Iris pigment epithelial cell (primary cell): ENCODE measurements at regions not wholly inside any gene's neighbourhood (a gene's known extent, or its start where the extent isn't known, plus 50 kb on each side); places are given as distances from the start of the nearest gene placed in this dataset.
"Not testable (repeated sequence)": the region's sequence is repeated elsewhere in the genome, so short reads cannot be mapped to it uniquely, and the experiment has no call there.

Source experiments
- DNase-seq: peaks from one replicate; pipeline ENCODE4 v3.0.0-alpha.2; 2011; ENCODE audit warnings: low read depth

DNA sequence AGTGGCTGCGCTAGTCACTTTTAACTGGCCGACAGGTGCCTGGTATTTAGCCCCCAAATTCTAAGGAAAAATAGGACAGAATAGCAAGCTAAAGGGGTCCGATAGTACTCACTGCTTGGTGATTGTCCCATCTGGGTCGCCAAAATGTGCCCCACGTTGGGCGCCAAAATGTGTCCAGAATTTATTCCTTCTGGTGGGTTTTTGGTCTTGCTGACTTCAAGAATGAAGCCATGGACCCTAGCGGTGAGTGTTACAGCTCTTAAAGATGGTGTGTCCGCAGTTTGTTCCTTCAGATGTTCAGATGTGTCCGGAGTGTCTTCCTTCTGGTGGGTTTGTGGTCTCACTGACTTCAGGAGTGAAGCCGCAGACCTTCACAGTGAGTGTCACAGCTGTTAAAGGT is 144.8 kb upstream of the XIRP2 start:
- not testable (repeated sequence) for DNase-seq

DNA sequence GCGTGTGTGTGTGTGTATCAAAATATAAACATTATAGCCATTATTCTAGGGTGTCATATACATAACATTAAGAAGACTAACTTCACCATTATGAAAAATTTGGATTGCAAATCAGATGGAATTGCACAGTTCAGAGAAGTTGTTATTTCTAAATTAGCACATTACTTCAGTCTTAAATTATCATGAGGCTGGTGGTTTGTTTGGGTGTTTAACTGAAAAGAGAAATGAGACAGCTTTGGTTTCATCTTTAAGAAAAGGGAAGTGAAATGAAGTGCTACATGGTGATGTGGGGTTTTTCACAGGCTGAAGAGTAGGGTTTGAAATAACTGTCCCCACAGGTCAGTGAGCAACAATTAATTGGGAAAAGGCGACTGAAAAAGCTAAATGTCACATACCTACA is 161.2 kb upstream of the XIRP2 start:
- DNase-seq = no peak

DNA sequence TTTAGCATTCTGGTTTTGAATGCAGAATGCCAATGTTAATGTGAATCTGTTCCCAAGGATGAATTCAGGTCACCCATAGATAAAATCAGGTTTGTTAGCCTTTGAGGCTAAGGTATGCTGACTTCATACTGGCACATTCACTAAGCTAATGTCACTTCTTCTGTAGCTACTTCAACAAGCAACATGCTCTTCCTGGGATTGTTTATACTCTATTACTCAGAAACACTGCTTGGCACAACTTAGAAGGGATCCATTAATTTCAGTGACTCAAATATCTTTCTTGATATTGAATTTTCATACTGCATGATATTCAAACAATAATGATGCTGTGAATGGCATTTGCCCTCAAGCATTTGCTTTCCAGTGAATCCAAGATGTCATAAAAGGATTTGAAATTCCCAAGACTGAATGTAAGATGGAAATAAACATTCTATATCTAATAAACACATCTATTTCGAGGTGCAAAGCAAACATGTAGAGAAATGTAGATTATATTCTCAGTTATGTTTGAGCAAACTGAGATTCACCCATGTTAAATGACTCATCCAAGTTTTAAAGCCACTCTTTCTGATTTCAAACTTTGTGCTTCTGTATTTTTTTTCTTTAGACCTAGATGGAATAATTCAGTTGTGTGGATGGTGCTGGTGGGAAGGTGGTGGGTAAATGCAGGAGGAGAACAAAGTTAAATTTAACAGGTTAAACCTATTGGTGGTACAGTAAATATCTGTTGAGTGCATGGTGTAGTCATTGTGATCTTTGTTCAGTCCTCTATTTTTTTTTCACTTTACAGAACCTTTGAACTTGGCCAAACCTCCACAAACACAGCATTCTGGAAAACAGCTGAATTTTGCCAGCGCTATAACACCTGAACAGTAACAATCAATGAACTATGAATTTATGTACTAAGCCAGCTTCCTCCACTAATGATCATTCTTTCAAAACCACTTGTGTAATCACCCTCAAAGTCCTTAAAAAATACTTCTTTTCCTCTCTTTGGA is 162.1 kb upstream of the XIRP2 start:
- DNase-seq = no peak

DNA sequence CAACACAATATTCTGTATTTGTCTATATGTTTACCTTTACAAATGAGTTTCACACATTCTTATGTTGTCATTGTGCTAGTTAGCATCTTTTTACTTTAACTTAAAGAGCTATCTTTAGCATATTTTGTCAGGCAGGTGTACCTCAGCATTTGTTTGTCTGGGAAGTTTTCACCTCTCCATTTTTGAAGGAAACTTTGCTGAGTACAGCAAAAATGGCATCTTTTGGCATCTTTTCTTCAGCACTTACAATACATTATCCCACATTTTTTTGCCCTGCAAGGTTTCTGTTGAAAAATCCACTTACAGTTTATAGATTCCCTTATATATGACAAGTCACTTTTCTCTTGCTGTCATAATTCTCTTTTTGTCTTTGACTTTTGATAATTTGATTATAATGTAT is 171.3 kb upstream of the XIRP2 start:
- no peak for DNase-seq

DNA sequence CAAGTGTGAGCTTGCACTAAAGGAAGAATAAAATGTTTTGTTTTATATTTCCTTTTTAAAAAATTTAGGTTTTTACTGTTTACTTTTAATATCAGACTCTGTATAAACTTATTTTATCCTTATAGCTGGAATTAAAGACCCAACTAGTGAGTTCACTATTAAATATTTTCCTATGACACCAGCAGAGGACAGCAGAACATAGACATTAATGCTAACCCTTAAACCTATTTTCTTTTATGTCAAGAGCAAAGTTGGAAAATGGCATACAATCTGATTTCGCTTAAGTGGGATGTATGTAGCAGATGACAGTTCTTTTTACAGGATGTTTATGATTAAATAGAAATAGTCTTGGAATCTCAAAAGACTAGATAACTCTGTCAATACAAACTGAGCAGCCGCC is 188.2 kb upstream of the XIRP2 start:
- DNase-seq = peak; percentile 6

DNA sequence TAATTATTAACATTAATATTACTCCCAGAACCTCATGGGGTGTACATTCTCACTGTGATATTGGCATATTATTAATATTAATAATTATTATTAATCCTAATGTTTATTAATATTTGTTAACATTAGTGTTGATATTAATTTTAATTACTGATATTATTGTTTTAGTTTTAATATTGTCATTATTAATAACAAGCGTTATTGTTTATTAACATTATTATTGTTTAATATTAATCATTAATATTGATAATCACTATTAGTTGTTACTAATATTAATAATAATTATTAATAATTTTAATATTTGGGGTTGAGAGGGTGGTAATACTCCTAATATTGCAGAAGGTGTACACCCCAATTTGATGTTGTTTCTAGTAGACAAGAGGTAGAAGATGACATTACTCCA is 193.1 kb upstream of the XIRP2 start:
- no peak for DNase-seq

DNA sequence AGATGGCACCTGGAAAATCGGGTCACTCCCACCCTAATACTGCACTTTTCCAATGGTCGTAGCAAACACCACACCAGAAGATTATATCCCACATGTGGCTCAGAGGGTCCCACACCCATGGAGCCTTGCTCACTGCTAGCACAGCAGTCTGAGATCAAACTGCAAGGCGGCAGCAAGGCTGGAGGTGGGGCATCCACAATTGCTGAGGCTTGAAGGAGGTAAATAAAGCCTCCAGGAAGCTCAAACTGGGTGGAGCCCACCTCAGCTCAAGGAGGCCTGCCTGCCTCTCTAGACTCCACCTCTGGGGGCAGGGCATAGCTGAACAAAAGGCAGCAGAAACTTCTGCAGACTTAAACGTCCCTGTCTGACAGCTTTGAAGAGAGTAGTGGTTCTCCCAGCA is 192.0 kb upstream of the SCN7A start:
- DNase-seq = not testable (repeated sequence)

DNA sequence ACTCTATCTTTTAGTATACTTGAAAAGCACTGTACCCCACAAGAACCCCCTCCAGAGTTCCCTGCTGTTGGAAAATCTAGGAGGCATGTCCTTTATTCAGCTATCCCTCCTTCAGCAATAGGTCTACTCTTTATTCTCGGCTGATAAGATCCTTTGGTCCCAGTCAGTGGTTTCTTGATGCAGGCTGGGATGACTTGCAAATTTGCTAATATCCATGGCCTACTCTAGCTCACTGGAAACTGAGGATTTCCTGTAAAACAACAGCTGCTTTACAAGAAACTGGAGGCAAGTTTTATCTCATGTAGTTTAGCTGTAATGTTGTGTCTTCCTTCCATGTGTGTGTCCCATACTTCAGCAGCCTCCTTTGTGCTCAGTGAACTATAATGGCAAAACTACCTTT is 183.9 kb upstream of the SCN7A start:
- no peak for DNase-seq

DNA sequence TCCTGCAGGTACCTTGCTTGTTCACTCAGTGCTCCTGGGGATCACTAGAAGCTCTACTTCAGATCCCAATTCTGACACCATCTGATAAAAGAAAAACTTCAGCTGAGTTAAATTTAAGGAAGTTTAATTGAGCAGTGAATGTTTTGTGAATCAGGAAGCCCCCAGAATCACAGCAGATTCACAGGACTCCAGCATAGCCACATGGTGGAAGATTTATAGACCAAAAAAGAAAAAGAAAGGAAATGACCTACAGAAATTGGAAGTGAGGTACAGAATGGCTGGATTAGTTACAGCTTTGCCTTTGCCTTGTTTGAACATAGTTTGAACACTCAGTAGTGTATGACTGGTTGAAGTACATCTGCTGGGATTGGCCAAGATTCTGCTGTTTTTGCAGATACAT is 182.7 kb upstream of the SCN7A start:
- no peak for DNase-seq

DNA sequence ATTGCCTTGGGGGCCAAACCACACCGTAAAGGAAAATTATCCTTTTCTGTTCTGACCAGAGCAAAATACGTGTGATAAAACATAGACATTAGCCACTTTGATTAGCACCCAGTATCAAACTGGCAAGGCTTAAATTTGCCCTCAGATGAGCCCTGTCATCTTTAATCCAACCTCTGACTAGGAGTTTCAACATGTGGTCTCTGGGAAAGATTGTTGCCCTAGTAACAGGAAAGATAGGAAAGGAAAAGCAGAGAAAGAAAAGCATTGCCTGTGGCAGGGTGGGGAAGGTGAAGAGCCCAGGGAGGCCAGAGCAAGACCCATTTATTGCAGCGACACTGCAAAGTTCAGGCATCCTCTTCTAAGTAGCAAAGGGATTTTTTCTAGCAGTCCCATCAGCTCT is 181.5 kb upstream of the SCN7A start:
- DNase-seq = no peak

DNA sequence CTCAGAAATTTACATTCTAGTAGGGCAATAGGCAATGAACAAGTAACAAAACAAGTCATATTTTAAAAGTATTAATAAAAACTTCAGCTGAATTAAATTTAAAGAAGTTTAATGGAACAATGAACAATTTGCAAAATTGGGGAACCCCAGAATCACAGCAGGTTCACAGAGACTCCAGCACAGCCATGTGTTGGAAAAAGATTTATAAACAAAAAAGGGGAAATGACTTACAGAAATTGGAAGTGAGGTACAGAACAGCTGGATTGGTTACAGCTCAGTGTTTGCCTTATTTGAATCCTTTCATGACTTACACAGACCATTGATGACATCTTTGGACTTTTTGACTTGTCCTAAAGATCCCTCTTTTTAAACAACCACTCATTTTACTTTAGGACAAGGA is 179.9 kb upstream of the SCN7A start:
- no peak for DNase-seq

DNA sequence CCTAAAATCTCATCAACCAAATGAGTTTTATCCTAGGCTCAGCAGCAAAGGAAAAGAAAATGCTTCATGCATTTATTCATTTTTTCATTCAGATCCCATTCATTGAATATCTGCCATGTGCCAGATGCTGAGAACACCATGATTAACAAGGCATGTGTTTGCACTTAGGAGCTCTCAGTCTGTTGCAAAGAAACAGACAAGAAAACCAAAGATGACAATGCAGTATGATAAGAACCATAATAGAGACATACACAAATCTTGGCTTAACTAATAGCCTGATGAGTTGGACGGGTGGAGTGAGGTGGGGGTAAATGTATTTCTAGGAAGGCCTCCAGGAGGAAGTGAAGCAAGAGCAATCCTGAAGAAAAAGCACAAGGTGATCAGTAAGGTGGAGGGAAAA is 177.8 kb upstream of the SCN7A start:
- DNase-seq = peak; percentile 2

DNA sequence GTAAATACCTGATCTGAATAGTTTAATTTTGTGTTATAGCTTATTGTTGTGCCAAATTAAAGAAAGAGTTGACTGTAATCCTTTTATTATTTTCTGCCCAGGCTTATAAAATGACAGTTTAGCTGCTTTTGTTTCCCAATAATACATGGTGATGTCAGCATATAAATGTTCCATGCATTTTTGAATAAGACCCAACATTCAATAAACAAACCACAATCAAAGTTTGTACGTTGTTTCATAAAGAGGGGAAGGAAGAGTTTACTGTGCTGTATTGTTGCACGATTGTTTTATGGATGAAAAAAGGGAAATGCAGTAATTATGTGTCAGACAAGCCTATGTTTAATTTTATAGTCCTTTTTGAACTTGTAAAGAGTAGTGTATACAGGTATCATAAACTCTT is 177.2 kb upstream of the SCN7A start:
- peak; percentile 41 for DNase-seq

DNA sequence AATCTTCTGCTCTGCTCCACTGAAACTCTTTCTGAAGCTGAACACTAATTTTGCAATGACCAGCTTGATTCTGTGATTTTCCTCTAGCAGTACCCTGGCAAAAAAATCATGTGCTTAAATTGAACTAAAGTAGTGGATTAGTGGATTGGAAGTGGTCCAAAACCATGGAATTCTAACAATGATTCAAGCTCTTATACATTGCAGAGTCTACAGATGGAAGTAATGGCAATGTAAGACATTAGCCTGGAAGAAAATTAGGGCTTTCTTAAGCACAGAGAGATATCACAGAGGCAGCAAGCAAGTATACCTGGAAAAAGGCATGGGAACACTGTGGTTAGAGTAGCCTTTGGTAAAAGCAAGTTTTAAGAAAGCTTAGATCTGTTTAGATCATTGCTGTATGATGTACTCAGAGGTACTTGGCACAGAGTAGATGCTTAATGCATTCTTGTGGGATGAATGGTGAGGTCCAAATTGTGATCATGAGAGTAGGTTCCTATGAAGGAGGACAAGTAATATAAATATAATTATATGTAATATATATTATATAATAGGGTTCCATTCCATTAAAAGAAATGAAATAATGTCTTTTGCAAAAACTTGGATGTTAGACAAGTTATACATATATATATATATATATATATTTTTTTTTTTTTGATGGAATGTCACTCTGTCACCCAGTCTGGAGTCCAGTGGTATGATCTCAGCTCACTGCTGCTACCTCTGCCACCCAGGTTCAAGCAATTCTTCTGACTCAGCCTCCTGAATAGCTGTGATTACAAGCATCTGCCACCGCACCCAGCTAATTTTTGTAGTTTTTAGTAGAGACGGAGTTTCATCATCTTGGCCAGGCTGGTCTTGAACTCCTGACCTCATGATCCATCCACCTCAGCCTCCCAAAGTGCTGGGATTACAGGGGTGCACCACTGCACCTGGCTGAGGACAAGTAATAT is 172.2 kb upstream of the SCN7A start:
- peak; percentile 84 for DNase-seq

DNA sequence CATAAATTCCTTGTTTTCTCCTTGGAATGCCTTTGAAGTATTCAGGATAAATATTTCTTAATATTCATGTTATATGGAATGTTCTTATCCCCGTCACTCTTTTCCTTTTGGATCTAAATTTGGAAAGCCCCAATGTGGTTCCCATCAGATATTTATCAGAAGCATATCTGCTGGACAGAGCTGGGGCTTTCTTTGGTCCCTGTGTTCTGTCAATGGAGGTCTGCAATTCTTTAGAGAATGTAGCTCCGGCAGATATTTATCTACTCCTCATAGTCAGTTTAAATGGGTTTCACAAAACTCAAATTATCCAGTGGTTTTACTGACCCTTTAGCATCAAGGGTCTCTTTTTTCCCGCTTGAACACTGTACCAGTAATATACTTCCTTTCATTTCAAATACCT is 167.8 kb upstream of the SCN7A start:
- no peak for DNase-seq

DNA sequence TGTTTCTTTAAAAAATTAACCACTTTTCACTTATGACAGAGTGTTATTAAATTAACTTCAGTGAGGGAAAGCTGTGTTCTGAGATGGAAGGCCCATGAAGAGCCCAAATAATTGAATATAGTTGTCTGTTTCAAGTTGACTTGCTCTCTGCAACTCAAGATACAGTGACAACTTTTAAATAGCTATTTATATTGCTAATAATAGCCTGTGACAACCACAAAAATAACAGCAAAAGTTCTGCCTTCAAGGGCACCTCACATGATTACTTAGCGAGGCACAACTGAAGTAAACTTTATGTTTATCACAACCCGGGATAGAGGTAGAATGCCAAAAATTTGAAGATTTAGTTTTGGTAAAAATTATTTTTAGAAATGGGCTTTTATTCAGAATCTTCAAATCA is 167.3 kb upstream of the SCN7A start:
- DNase-seq = no peak

DNA sequence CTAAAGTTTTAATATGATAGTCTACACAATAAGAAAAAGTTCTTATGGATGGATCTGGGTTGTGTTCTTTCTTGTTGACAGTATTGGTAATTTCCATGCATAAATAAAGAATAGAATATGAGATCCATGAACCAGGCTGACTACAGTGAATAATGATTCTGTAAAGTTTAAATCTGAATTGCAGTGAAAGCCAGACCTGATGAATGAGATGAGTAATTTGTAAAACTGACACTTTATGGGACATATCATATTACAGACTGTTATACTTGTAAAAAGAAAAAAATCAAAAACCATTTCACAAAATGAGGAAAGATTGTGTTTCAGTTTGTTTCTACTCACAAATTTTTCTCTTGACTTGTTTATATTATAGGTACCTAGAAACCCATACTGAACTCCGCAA is 164.9 kb upstream of the SCN7A start:
- no peak for DNase-seq

DNA sequence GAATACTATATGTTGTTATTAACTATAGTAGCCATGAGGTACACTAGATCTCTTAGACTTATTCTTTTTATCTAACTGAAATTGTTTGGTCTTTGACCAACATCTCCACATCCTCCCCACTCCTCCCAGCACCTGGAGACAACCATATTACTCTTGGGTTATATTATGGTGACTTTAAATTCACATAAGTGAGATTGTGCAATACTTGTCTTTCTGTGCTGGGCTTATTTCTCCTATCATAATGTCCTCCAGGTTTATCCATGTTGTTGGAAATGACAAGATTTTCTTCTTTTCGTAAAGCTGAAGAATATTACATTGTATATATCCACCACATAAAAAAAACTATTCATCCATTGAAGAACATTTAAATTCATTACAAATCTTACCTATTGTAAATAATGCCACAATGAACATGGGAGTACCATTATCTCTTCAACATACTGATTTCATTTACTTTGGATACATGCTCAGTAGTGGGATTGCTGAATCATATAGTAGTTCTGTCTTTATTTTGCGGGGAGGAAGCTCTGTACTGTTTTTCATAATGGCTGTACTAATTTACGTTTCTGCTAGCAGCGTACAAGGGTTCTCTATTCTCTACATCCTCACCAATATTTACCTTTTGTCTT is 159.2 kb upstream of the SCN7A start:
- DNase-seq = peak; percentile 71

DNA sequence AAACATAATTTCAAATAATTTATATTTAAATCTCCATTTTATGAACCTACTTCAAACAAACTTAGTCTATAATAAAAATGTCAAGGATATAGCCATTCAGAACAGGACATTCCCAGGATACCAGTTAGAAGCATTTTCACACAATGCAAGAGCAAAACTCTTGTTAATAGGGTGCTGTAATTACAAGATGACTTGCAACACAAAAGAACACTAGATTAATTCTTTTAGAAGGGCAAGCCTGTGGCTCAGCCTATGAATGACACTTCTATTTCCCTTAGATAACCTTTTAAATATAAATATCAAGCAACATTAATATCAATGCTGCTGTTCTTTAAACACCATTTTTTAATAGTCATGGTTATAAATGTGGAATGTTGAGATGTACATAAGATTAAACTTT is 157.9 kb upstream of the SCN7A start:
- no peak for DNase-seq

DNA sequence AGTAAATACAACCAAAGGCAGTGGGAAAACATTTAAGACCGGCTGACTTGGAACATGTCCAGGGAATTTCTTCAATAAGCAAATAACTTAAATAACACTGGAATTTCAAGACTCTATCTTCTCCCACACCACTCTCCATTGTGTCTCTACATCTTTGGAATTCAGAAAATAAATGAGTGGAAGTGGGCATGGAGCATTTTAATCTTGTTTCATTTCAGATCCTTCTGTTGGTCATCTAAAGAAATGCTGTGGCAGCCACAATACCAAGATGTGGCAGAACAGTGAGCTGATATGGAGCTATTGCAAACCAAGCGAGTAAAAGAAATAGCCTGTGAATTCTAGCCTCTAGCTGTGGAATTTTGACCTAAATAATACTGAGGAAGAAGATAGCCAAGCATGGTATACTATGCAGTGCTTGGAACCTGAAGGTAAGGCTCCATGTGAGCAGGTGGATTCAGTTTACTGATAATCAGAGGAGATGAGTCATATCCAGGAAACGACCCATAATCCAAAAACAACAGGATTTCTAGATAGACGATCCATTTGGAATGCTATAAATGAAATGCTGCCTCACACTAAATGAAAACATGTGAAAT is 157.1 kb upstream of the SCN7A start:
- DNase-seq = peak; percentile 82

DNA sequence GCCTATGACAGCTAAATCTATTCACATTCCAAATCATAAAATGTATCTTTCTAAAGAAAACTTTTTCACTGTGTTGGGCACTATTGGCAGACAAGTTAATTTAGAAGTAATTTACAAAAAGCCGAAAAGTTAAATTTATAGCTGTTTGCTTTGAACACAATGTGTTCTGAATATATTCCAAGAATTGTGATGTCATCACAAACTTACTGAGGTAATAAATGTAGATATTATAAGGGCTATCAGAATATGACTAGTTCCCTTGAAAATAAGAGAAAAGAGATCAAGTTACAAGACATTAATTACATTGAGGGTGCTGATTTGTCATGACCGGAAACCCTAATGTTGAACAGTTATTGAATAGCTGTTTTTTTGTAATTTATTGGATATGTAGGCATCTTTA is 153.9 kb upstream of the SCN7A start:
- no peak for DNase-seq

DNA sequence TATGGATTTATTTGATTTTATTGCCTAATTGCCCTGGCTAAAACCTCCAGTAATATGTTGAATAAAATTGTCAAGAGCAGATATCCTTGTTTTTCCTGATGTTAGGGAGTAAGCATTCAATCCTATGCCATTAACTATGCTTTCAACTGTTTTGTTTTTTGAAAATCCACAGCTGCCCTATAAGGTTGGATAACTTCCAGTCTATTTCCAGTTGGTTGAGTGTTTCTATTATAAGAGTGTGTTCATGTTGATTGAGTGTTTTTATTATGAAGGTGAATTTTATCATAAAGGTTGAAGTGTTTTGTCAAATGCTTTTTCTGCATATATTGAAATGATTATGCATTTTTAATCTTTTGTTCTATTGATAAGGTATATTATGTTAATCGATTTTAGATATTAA is 149.9 kb upstream of the SCN7A start:
- DNase-seq = no peak
